ENCODE measurements at regions not wholly inside any gene's neighbourhood (a gene's known extent, or its start where the extent isn't known, plus 50 kb on each side); places are given as distances from the start of the nearest gene placed in this dataset.

DNA sequence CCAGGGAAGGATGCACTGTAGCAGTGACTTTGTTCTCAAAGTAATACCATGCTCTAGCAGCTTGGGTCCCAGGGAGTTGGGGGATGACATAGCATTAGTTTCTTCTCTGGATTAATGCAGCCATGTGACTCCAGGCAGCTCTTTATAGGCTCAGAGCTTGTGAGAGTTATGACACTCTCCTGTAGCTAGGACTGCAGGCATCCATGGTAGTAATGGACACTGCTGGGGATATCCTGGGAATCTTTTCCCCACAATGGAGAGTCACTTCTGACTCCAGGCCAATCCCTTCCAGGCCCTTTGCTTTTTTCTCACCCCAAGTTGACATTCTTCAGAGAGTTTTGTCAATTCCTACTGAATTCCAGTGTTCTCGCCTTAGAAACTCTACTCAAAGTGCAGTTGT lies 270.9 kb downstream of the COG6 start:
- TF ChIP-seq, protein P1, sequence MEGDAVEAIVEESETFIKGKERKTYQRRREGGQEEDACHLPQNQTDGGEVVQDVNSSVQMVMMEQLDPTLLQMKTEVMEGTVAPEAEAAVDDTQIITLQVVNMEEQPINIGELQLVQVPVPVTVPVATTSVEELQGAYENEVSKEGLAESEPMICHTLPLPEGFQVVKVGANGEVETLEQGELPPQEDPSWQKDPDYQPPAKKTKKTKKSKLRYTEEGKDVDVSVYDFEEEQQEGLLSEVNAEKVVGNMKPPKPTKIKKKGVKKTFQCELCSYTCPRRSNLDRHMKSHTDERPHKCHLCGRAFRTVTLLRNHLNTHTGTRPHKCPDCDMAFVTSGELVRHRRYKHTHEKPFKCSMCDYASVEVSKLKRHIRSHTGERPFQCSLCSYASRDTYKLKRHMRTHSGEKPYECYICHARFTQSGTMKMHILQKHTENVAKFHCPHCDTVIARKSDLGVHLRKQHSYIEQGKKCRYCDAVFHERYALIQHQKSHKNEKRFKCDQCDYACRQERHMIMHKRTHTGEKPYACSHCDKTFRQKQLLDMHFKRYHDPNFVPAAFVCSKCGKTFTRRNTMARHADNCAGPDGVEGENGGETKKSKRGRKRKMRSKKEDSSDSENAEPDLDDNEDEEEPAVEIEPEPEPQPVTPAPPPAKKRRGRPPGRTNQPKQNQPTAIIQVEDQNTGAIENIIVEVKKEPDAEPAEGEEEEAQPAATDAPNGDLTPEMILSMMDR (IDR thresholded peaks at IDR 0.05): no peak
- TF ChIP-seq POLR2AphosphoS5 (IDR thresholded peaks at IDR 0.05): no peak
- no peak for TF ChIP-seq POLR2A (IDR thresholded peaks at IDR 0.05)

Data from breast epithelium (tissue), 3 donors.